HG02970 (cell line): ENCODE measurements at regions not wholly inside any gene's neighbourhood (a gene's known extent, or its start where the extent isn't known, plus 50 kb on each side); places are given as distances from the start of the nearest gene placed in this dataset.

Source experiments
- ATAC-seq: cut with Tn5 transposase; IDR thresholded peaks from one replicate; pipeline ENCODE4 v1.9.1; 2021; ENCODE audit warnings: mild to moderate bottlenecking, moderate library complexity, moderate number of reproducible peaks; ENCODE audit not compliant: unreplicated experiment, low FRiP score

DNA sequence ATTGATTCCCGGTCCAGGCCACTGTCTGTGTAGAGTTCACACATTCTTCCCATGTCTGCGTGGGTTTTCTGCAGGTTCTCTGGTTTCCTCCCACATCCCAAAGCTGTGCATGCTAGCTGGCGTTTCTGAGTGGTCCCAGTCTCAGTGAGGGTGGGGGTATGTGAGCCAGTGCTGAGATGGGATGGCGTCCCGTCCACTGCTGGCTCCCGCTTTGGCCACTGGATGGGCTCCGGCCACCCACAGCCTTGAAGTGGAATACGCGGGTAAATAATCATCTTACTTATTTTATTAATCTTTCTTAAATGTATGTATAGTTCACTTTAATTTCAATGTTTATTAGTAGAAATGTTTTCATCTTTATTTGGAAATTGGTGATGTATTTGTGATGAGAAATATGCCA is 343.5 kb upstream of the MANEA start:
- no peak for ATAC-seq

DNA sequence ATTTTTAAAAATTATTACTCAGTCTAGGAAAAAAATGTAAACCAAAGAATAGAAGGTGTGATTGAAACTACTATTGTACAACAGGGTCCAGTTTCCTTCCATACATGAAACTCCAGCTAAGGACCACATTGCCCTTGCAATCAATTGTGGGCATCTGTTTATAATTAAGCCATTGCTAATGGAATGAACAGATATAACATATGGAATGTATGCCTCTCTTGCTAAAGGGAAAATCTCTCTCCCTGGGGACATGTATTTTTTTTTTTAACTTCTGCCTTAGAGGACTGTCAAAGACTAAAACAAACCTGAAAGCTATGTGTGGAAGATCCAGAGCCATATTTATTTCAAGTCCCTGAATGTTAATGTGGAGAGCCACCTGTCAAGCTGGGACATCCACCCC is 336.8 kb upstream of the MANEA start:
- no peak for ATAC-seq

DNA sequence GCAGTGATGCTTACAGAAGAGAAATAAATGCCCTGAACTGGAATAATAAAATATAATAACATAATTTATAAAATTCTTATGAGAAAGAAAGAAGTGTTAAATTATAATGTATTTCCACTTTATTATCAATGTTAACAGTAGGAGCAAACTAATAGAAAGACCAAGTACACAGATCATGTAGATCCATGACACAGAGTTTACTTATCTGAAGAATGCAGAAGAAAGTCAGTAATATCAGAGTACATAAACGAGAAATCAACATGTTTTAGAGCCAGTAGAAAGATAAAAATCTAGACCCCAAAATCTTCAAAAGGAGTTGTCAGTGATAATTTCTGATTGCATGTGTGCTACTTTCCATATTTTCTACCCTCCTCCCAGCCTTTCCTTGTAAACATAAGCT is 334.8 kb upstream of the MANEA start:
- no peak for ATAC-seq

DNA sequence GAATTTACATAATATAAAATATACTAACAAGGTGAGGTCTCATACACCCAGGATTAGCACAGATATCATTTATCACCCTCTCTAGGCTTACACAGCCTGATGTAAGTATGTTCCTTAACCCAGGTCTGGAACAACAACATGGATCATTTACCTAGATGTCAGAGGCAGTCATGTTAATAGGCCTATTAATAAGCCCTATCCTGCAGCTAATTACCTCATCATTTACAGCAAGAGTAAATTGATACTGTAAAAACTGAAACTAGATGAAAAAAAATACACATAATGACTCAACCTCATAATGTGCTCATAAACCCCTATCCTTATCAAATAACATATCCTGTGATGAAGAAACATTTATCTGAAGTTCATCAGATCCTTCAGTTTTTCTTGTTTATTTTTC is 334.3 kb upstream of the MANEA start:
- no peak for ATAC-seq

DNA sequence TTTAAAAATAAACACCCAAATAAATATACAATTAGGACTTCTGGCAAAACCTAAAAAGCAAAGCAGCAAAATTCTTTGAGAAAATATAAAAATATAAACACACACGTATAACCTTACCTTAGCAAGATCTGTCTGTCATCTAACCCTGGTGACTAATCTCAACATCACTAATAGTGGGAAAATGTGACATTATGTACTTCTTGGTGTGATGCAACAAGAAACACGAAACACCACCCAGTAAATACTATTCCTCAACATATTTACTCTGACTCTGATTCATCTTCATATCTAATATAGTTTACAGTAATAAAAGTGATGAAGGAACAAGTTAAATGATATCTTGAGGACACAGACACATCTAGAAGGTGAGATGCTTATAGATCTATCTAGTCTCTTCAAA is 332.6 kb upstream of the MANEA start:
- no peak for ATAC-seq

DNA sequence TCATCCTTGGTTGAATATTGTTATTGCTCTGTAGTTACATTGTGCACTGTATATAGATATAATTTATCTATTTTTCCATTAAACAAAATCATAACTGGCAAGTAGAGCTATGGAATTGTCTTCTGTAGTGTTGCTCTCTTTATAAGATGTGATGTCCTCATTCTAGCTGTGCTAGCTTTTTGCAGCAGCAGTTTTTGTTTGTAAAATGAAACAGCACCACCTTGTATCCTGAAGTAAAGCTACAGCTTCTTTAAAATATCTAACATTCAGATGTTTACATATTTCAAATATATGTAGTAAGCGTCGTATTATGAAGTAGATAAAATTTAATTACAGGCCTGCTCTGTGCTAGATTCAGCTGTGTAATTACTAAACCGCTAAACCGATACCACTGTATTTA is 328.8 kb upstream of the MANEA start:
- no peak for ATAC-seq

DNA sequence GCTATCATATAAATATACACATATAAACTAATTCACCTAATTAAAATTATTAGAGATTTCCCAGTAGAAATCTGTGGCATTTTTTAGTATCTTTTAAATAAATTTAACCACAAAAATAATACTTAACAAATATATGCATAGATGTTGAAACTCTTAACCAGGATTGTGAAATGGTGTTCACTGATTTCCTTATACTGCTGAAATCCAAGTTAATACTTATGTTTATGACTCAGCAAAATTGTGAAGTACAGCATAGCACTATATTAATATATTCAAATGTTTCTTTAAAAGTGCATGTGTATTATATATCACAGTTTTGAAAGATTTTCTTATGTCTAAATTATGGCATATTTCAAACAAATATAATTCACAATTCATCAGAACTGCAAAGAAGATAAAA is 328.2 kb upstream of the MANEA start:
- ATAC-seq, result no peak

DNA sequence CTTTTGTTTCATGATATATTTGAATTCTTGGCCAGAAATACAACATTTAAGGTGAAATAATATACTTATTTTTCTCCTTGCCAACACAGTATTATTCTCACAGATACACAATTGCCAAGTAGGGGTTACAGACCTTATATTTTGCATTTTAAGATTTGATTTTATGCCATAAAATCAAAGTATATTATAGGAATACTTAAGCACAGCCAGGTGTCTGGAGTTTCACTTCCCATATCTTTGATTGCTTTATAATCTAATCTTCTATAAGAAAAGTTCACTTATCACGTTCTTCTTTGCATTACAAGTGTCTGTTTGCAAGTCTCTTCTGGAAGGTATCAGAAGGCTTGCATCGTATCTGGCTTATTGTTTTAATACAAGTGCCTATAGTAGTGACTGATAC is 327.7 kb upstream of the MANEA start:
- no peak for ATAC-seq

DNA sequence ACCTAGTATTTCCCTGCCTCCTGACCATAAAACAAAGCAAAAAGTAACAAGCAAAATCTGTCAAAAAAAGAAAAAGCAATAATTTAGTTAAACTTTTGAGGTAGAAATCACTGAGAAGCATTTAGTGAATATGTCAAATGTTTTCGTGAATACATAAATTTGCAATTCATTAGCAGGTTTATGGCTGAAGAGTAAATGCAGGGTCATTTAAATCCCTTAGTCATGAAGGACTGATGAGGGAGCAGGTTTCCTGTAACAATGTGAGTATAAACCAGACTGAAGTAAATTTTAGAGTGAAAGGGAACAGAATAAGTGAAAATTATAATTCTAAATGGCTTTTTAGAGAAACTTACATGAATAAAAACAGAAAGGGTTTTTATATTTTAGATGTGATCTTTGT is 313.5 kb upstream of the MANEA start:
- ATAC-seq, result no peak

DNA sequence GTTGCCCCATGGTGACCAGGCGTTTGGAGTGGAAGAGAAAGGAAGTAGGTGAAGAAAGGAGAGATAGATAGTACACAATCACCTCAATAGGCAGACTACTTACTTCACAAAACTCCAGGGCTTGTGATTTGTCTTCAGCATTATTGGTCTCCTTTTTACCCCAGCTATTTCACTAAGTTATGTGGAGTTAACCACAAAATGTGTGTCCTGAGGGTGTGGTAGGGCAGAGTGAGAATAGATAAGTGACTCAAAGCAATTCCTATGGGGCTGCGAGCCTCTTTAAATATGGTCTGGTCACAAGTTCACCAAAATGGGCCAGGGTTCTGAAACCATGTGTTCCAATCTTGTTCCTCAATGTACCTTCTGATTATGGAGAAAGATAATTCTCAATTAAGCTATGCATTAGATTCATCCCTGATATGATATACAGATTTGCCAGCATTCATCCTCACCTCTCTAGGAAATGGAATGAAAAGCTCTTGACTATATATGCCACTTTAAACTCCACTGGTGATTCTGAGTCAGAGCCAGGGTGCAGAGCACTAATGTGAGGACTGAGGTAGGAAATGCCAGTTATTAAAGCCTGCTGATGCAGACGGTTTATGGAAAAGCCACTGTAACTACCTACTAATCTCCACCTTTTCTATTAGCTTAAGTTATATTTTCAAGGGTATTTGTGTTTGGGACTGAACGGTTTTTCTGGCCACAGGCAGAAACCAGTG is 310.6 kb upstream of the MANEA start:
- no peak for ATAC-seq

DNA sequence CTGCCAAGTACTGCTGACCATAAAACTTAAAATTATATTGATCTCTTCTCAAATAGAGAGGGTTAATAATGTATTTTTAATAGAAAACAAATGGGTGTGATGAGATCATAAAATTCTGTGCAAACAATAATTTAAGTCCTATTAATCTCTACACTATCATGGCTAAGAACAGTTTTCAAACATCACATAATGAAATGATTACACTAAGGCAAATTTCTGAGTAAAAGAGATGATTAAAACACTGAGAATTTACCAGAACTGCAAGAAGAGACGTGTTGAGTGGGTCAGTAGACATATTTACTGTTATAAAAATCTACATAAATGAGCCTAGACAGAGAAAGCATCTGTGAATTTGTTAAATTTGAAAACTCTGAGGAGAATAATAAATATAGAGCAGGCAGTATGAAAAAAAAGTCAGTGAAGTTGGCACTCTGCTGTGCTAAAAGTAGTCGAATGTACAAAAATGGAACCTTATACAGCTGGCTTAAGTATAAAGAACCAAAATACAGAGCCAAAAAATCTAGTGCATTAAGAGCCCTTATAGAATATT is 302.6 kb upstream of the MANEA start:
- ATAC-seq, result no peak

DNA sequence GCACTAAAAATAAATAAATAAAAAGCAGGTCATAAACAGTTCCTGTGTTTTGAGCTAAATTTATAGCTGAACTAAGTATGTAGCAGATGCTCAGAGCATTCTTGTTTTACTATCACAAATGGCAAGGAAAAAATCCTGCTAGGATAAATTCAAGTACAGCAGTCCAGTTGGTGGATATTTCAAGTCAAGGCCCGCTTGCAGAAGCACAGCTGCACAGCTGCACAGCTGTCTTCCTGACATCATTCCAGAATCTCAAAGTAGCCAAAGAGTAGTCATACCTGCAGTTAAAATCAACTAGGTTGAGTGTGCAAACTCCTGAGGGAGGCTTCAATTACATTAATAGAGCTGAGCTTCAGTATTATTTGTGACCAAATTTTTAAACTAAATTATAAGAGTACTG is 297.7 kb upstream of the MANEA start:
- ATAC-seq, result no peak

DNA sequence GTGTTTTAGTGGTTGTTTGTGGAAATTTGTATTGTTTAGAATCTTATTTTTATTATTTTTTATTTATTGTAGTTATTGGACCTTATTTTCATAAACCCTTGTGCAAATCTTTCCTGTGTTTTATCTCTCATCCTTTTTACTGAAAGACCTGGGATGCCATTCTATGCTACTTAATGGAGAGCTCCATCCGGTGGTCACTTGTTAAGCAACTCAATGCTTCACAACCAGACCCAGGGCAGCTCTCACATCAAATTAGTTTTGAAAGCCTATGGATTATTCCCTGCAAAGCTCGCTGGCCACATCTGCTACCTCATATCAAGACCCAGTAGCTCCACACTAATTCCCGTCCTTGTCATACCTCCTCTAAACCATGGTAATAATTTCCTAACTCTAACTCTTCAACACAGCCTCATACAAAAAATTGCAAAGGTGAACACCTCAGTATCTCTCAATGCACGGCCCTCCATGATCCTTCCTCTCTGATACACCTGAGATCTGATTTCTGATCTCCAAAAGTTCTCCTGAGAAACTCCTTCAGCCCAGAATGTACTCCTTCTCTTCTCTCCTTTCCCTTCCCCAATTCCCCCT is 296.6 kb upstream of the MANEA start:
- no peak for ATAC-seq

DNA sequence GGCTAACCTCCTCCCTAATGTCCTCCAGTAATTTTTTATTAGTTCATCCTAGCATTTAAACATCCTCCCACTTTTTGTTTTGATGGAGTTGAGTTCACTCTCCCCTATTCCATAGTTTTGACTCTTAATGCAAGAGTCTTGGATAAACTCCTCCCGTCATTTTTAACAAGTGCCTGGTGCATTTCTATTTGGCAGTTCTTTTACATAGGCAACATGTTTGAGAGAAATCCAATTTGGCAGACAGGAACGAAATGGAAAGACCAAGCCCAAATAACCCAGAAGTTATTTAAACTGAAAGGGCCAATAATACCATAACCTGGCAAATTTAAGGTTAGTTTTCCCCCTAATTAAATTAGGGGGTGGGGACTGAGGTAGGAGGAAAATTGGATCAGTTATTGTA is 291.5 kb upstream of the MANEA start:
- ATAC-seq, result no peak

DNA sequence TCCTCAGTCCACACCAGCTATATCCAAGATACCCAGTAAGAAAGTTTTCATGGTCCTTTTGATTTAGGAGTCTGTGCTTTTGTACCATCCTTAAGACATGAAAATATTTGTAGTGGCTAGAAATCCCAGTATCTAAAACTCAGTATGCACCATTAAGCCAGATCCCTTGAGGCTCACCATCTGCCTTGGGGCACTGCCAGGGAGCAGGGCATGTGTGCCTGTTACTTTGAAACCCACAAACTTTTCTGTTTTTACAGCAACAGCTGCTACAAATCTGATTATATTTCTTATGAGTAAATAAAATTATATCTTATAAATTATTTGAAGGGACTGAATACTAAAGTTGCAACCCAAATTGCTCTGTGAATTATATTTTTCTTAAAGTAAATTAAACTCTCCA is 290.5 kb upstream of the MANEA start:
- no peak for ATAC-seq

DNA sequence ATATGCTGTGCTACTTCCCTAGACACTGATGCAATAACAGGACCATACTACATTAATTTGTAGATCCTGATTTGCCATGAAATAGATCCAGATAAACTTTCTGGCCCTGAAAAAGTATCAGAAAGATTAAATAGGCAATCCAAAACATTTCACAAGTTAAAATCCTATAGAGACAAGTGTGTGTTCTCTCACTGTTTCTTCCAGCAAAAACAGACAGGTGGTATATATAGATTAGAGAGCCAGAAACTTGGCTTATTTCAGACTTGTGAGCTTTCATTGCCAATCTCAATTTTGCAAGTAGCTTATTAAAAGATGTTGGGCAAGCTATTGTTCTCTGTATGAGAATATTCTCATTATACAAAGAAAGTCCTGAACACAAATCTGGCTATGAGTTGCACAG is 289.1 kb upstream of the MANEA start:
- no peak for ATAC-seq

DNA sequence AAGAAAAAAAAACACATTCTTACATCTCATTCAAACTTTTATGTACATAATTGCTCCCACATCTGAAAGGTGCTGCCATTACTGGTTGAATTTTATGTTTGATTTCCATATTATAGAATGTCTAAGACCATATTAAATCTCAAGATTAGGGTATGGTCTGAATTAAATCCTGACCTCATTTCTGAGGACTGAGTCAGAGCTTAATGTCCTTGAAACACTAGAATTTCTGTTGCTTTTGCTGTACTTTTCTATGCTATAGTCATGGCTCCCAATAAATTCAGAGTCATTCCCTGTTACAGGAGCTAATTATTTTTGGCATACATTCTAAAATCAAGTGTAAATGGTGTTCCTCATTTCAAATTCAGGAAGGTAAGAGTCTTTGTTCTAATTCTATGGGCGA is 285.3 kb upstream of the MANEA start:
- no peak for ATAC-seq

DNA sequence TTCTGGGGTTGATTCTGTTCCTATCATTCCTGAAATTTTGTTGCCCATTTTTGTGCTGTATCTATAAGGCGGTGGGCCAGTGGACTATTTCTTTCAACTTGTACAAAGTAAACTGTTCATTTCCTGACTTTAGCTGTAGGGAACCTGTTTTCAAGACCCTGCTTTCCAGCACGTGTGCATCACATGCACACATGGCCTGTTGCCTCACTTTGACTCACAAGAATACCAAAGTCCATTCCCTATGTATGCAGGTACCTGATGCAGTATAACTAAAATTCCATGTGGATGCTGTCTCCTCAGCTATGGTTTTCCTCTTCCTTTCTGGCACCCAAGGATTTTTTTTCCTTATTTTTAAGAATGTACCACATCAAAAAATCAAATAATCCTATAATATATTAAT is 284.1 kb upstream of the MANEA start:
- no peak for ATAC-seq

DNA sequence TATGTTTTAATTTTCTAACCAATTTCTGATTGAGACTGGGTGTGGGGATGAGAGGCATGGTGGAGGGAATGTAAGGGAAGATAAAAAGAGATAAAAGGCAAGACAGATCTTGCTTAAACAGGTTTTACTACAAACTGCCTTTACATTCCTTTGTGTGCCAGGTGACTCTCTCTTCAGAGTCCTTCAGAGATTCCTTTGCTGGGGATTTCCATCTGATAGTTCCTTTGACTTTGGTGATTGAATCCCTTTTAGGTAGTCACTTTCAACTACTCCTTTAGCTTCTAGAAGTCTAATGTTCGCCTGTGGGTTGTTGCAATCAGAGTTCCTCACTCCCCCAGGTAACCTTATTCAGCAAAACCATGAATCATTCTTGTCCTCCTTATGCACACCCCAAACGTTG is 283.3 kb upstream of the MANEA start:
- no peak for ATAC-seq

DNA sequence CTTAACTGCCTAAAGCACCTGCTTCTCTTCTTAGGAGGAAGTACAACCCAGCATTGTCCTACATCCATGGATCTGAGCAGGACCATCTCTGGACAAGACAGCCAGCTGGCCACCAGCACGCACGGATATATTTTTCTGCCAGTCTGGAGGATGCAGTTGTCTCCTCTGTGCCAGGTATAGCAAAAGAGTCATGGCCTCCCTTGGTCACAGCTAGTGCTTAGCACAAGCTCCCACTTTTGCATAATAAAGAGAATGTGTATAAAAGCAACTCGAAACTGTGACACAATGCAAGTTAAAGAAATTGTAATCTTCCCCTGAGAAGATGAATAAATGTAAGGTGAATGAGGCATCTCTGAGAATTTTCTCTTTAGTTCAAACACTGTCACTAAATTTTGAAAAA is 267.8 kb upstream of the MANEA start:
- ATAC-seq, result no peak

DNA sequence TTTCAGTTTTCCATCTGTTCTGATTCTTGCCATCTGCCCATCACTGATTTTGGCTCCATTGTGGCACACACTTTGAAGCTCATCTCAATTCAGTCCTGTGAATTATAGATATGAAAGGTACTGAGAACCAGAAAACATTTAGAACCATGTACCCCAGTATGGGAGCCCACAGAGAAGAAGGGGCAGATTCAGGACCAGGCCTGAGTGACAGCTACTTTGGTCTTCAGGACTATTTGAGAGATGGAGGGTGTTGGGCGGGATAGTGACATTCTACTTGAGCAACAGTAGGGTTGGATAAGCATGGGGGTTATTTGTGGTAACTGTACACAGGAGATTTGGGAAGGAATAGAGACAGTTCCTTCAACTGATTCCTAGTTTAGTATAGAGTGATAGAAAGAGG is 259.2 kb upstream of the MANEA start:
- no peak for ATAC-seq

DNA sequence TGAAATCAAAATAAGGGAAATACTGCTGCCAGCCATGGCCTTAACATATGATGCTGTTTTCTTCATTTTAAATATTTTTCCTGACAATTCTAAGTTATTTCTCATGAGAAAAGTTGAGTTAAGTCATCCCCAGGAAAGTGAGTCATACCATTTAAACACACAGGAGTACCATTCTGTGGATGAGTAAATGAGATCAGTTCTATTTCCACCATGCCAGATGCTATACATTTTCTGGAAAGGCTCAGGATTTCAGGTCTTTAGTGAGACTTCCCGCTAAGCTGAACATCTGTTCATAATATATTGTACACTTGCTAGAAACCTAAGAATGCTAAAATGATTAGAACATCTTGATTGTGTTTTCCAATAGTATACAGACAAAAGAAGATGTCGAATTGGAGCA is 256.2 kb upstream of the MANEA start:
- ATAC-seq, result no peak
